Endothelial cell (in vitro differentiated cells): ENCODE measurements at regions not wholly inside any gene's neighbourhood (a gene's known extent, or its start where the extent isn't known, plus 50 kb on each side); places are given as distances from the start of the nearest gene placed in this dataset.

ENCODE experiments used
- DNase-seq: peaks from one replicate; pipeline ENCODE4 v3.0.0; 2021; ENCODE audit warnings: low spot score
- H3K27ac Mint-ChIP-seq: one replicate; pipeline ENCODE4 v1.8.0; 2021; ENCODE audit warnings: mixed read lengths, inconsistent platforms; ENCODE audit not compliant: unreplicated experiment
- H3K27me3 Mint-ChIP-seq: one replicate; pipeline ENCODE4 v1.8.0; 2021; ENCODE audit warnings: mild to moderate bottlenecking, moderate library complexity, mixed read lengths, inconsistent platforms; ENCODE audit not compliant: unreplicated experiment
- H3K36me3 Mint-ChIP-seq: one replicate; pipeline ENCODE4 v1.8.0; 2021; ENCODE audit warnings: mild to moderate bottlenecking, low read depth, mixed read lengths, inconsistent platforms; ENCODE audit not compliant: unreplicated experiment
- H3K4me1 Mint-ChIP-seq: one replicate; pipeline ENCODE4 v1.8.0; 2021; ENCODE audit warnings: mild to moderate bottlenecking, mixed read lengths, inconsistent platforms; ENCODE audit not compliant: unreplicated experiment
- H3K4me3 Mint-ChIP-seq: one replicate; pipeline ENCODE4 v1.8.0; 2021; ENCODE audit warnings: mild to moderate bottlenecking, mixed read lengths, inconsistent platforms; ENCODE audit not compliant: unreplicated experiment
- H3K9me3 Mint-ChIP-seq: one replicate; pipeline ENCODE4 v1.8.0; 2021; ENCODE audit warnings: mixed read lengths, inconsistent platforms; ENCODE audit not compliant: unreplicated experiment
- CTCF ChIP-seq: fragments of 200-600 bp; sonication (generic); IDR thresholded peaks from one replicate; pipeline ENCODE4 v1.5.0; 2021; ENCODE audit warnings: antibody characterized with exemption; ENCODE audit not compliant: unreplicated experiment

- Mint-ChIP-seq H3K36me3 (no peaks in the 10 kb centered on the region), H3K27me3 (no peaks in the 10 kb centered on the region), H3K9me3 (no peaks in the 10 kb centered on the region), H3K27ac (no peak overlapping the region), H3K4me3 (no peak overlapping the region), H3K4me1 (no peaks in the 10 kb centered on the region)
- TF ChIP-seq CTCF = no peak
- DNase-seq = no peak
Measured at GRCh38 chr2:139518321-139518720, 738.1 kb upstream of the NXPH2 start.

GRCh38 chr2:139514951-139515350 is 734.8 kb upstream of the NXPH2 start:
- Mint-ChIP-seq H3K4me1 (no peaks in the 10 kb centered on the region), H3K27me3 (no peaks in the 10 kb centered on the region), H3K9me3 (no peaks in the 10 kb centered on the region), H3K4me3 (no peak overlapping the region), H3K27ac (no peak overlapping the region), H3K36me3 (no peaks in the 10 kb centered on the region)
- no peak for TF ChIP-seq CTCF
- no peak for DNase-seq

- peaks cover 11% of the 10 kb centered on the region for H3K9me3 Mint-ChIP-seq
- H3K4me3 Mint-ChIP-seq = no peak overlapping the region
- no peak for TF ChIP-seq CTCF
- no peak overlapping the region for H3K27ac Mint-ChIP-seq
- no peaks in the 10 kb centered on the region for H3K4me1 Mint-ChIP-seq
- no peaks in the 10 kb centered on the region for H3K36me3 Mint-ChIP-seq
- H3K27me3 Mint-ChIP-seq = no peaks in the 10 kb centered on the region
- no peak for DNase-seq
Measured at GRCh38 chr2:139495851-139496250, 715.7 kb upstream of the NXPH2 start.

GRCh38 chr2:139492131-139492680 is 712.0 kb upstream of the NXPH2 start:
- H3K36me3 Mint-ChIP-seq = no peaks in the 10 kb centered on the region

More at GRCh38 chr2:139492131-139492680, 712.0 kb upstream of the NXPH2 start:
- H3K4me3 Mint-ChIP-seq = no peak overlapping the region
- no peaks in the 10 kb centered on the region for H3K4me1 Mint-ChIP-seq
- no peak for TF ChIP-seq CTCF
- H3K9me3 Mint-ChIP-seq = no peaks in the 10 kb centered on the region
- peaks cover 3% of the 10 kb centered on the region for H3K27me3 Mint-ChIP-seq
- no peak for DNase-seq
- H3K27ac Mint-ChIP-seq = no peak overlapping the region
